B cell (primary cell): ENCODE measurements at regions not wholly inside any gene's neighbourhood (a gene's known extent, or its start where the extent isn't known, plus 50 kb on each side); places are given as distances from the start of the nearest gene placed in this dataset.

Experiments used
- ATAC-seq: fragments of 200-7000 bp; cut with Tn5 transposase; one replicate; pipeline ENCODE4 v1.10.0; 2021; ENCODE audit warnings: low read depth, mild to moderate bottlenecking, moderate number of reproducible peaks, moderate library complexity
- CTCF ChIA-PET: fragments of 350-600 bp; sonication (Branson Sonifier 250); formaldehyde crosslinking; loops from one replicate; lab custom pipeline; 2021; ENCODE audit warnings: antibody characterized with exemption, inconsistent platforms; lab: Charles Lee
- POLR2A ChIA-PET: fragments of 350-600 bp; sonication (Branson Sonifier 250); formaldehyde crosslinking; loops from one replicate; lab custom pipeline; 2021; ENCODE audit warnings: antibody characterized with exemption; lab: Charles Lee
- DNase-seq: peaks from one replicate; pipeline ENCODE4 v3.0.0; 2013
- H2AFZ ChIP-seq: 2 replicates; pipeline ENCODE4 v1.6.1; 2012; ENCODE audit warnings: mild to moderate bottlenecking, low read depth, low read length; ENCODE audit not compliant: insufficient read depth, poor library complexity, severe bottlenecking
- H3K27ac ChIP-seq, 2 donors: 1 replicate in 1 of 2; 2 replicates in 1 of 2; pipeline ENCODE4 v1.5.1; 2012 to 2013; ENCODE audit warnings: low read length in 2 of 2, mild to moderate bottlenecking in 2 of 2, moderate library complexity in 1 of 2
- H3K27me3 ChIP-seq, 4 experiments: fragments of 200-600 bp in 1 of 4; sonication (generic) in 1 of 4; replicated peaks in 1 of 4; 1 replicate in 2 of 4; 2 replicates in 2 of 4; pipeline versions ENCODE4 v1.6.1 to v1.7.0; 2013 to 2016; ENCODE audit warnings: low read length in 3 of 4, mild to moderate bottlenecking in 2 of 4, mixed read lengths in 1 of 4, moderate library complexity in 1 of 4; ENCODE audit not compliant: insufficient read depth in 4 of 4, control insufficient read depth in 3 of 4; ENCODE audit errors: control extremely low read depth in 1 of 4
- H3K36me3 ChIP-seq, 2 experiments: replicated peaks in 1 of 2; 1 replicate in 1 of 2; 2 replicates in 1 of 2; pipeline versions ENCODE4 v1.6.1 to v1.7.1; 2013; ENCODE audit warnings: low read length in 1 of 2; ENCODE audit not compliant: insufficient read depth in 2 of 2, control insufficient read depth in 1 of 2; ENCODE audit errors: control extremely low read depth in 1 of 2, extremely low read depth in 1 of 2
- H3K4me1 ChIP-seq, 2 donors: fragments of 200-600 bp in 1 of 2; sonication (generic) in 1 of 2; 1 replicate in 1 of 2; 2 replicates in 1 of 2; pipeline versions ENCODE4 v1.5.1 to v1.6.1; 2013 to 2017; ENCODE audit warnings: low read length in 2 of 2; ENCODE audit not compliant: control insufficient read depth in 2 of 2, insufficient read depth in 2 of 2
- H3K4me2 ChIP-seq: replicated peaks from 2 replicates; pipeline ENCODE3; 2012; ENCODE audit warnings: mild to moderate bottlenecking, low read depth, low read length; ENCODE audit not compliant: poor library complexity, severe bottlenecking
- H3K4me3 ChIP-seq, 5 experiments: fragments of 200-600 bp in 1 of 5; sonication (generic) in 1 of 5; 1 replicate in 3 of 5; 2 replicates in 2 of 5; pipeline versions ENCODE4 v1.5.1 to v1.7.0; 2011 to 2016; ENCODE audit warnings: low read length in 4 of 5, mild to moderate bottlenecking in 4 of 5, low read depth in 2 of 5, control low read depth in 1 of 5, moderate library complexity in 1 of 5; ENCODE audit not compliant: insufficient read depth in 1 of 5; ENCODE audit errors: control extremely low read depth in 1 of 5, extremely low read depth in 1 of 5
- H3K79me2 ChIP-seq: fragments of 200-600 bp; sonication (generic); one replicate; pipeline ENCODE4 v1.6.0; 2016; ENCODE audit warnings: low read length; ENCODE audit not compliant: control insufficient read depth, insufficient read depth
- H3K9ac ChIP-seq: fragments of 200-600 bp; sonication (generic); 2 replicates; pipeline ENCODE4 v1.6.1; 2017; ENCODE audit warnings: mild to moderate bottlenecking, low read length, moderate library complexity
- H3K9me3 ChIP-seq, 3 donors: one replicate each; pipeline versions ENCODE4 v1.6.1 to v1.7.1; 2013; ENCODE audit warnings: low read length in 2 of 3; ENCODE audit not compliant: control insufficient read depth in 2 of 3, insufficient read depth in 1 of 3; ENCODE audit errors: control extremely low read depth in 1 of 3
- H4K20me1 ChIP-seq: 2 replicates; pipeline ENCODE4 v1.6.0; 2012; ENCODE audit warnings: mild to moderate bottlenecking, low read length; ENCODE audit not compliant: insufficient read depth, control insufficient read depth, poor library complexity, severe bottlenecking
- H3K27ac Mint-ChIP-seq: one replicate; pipeline ENCODE4 v1.8.0; 2021; ENCODE audit warnings: mixed read lengths
- H3K27me3 Mint-ChIP-seq: one replicate; pipeline ENCODE4 v1.8.0; 2021; ENCODE audit warnings: mixed read lengths
- H3K4me1 Mint-ChIP-seq: one replicate; pipeline ENCODE4 v1.8.0; 2021; ENCODE audit warnings: mixed read lengths
- H3K4me3 Mint-ChIP-seq: one replicate; pipeline ENCODE4 v1.8.0; 2021; ENCODE audit warnings: mixed read lengths
- H3K9me3 Mint-ChIP-seq: one replicate; pipeline ENCODE4 v1.8.0; 2022; ENCODE audit warnings: mixed read lengths; ENCODE audit not compliant: insufficient read depth
- EZH2 ChIP-seq: IDR thresholded peaks from 2 replicates; pipeline ENCODE4 v1.6.1; 2012; ENCODE audit warnings: borderline replicate concordance, low read depth, mild to moderate bottlenecking, moderate library complexity, low read length; ENCODE audit not compliant: insufficient read depth, poor library complexity, severe bottlenecking
- WGBS: methylation state at CpG from one replicate; pipeline ENCODE4 v1.1.5; 2013; ENCODE audit warnings: missing lambda C conversion rate; ENCODE audit not compliant: insufficient coverage; 5-methylcytosine and 5-hydroxymethylcytosine counted together
- intact Hi-C: fragments of 100-400 bp; cut with micrococcal nuclease; formaldehyde crosslinking; loops from one replicate; pipeline ENCODE4 v1.10.0; 2022
- TF ChIP-seq, protein P1 (sequence below): fragments of 200-600 bp; IDR thresholded peaks from one replicate; pipeline ENCODE4 v1.8.0; 2022; ENCODE audit warnings: antibody characterized with exemption, mild to moderate bottlenecking

DNA sequence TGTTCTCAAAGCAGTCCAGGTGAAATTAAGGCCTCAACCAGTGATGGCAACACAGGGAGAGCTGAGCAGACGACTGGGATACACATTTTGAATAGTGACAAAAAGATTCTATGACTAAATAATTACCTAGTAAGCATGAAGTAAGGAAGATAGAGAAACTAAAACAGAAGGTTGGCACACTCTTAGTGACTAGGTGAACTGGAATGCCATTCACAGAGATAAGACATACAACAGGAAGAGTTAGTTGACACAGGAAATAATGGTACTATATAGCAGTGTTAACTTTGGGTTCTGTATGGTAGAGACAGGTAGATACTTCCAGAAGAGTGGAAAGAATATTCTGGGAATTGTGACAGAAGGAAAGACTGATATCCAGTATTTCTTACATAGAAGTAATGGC is 181.8 kb upstream of the NT5C1B start:
- intact Hi-C loops = no loop called here
- no peaks in the 10 kb centered on the region for H4K20me1 ChIP-seq
- H3K36me3 ChIP-seq = no peaks in the 10 kb centered on the region
- no peaks in the 10 kb centered on the region for H3K79me2 ChIP-seq
- peaks cover 0 to 1% (median 0%) of the 10 kb centered on the region in 3 donors for H3K9me3 ChIP-seq
- H3K4me3 ChIP-seq = no peak overlapping the region
- no peak for DNase-seq
- ATAC-seq = no peak
- Mint-ChIP-seq H3K27ac (no peak overlapping the region), H3K4me3 (no peak overlapping the region), H3K27me3 (no peaks in the 10 kb centered on the region), H3K4me1 (no peaks in the 10 kb centered on the region), H3K9me3 (peaks cover 5% of the 10 kb centered on the region)
- H3K9ac ChIP-seq = no peak overlapping the region
- H3K27ac ChIP-seq = no peak overlapping the region
- TF ChIP-seq EZH2 = no peak
- TF ChIP-seq, protein P1, sequence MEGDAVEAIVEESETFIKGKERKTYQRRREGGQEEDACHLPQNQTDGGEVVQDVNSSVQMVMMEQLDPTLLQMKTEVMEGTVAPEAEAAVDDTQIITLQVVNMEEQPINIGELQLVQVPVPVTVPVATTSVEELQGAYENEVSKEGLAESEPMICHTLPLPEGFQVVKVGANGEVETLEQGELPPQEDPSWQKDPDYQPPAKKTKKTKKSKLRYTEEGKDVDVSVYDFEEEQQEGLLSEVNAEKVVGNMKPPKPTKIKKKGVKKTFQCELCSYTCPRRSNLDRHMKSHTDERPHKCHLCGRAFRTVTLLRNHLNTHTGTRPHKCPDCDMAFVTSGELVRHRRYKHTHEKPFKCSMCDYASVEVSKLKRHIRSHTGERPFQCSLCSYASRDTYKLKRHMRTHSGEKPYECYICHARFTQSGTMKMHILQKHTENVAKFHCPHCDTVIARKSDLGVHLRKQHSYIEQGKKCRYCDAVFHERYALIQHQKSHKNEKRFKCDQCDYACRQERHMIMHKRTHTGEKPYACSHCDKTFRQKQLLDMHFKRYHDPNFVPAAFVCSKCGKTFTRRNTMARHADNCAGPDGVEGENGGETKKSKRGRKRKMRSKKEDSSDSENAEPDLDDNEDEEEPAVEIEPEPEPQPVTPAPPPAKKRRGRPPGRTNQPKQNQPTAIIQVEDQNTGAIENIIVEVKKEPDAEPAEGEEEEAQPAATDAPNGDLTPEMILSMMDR = no peak
- H3K4me1 ChIP-seq = no peaks in the 10 kb centered on the region
- H2AFZ ChIP-seq = no peak overlapping the region
- H3K27me3 ChIP-seq = no peaks in the 10 kb centered on the region
- H3K4me2 ChIP-seq = no peak overlapping the region
- WGBS = no CpG with 5 or more reads among the region's 1 CpG
- ChIA-PET POLR2A (no interaction called here), CTCF (no interaction called here)

DNA sequence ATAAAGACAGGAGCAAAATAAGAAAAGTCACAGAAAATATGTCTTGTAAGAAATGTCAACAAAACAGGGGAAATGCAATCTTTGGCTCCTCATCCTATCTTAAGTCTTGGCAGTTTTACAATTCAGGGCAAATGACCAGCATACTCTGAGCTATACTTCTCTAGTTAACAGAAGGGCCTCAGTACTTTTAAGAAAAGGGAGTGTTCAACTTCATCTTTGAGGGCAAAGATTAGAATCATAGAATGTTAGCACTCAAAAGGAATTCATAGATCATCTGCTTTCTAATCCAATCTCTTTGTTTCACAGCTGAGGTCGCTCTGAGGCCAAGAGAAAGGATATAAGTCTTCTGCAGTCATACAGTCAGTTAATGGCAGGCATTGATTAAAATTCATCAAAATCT is 174.0 kb upstream of the NT5C1B start:
- no peaks in the 10 kb centered on the region for H3K36me3 ChIP-seq
- TF ChIP-seq EZH2 = no peak
- TF ChIP-seq, protein P1 = no peak
- no peak for DNase-seq
- H2AFZ ChIP-seq = no peak overlapping the region
- POLR2A ChIA-PET = no interaction called here
- no peaks in the 10 kb centered on the region for H3K27me3 ChIP-seq
- peaks cover 6% of the 10 kb centered on the region for H3K9me3 Mint-ChIP-seq
- no peaks in the 10 kb centered on the region for H4K20me1 ChIP-seq
- H3K79me2 ChIP-seq = no peaks in the 10 kb centered on the region
- H3K4me2 ChIP-seq = no peak overlapping the region
- H3K4me3 Mint-ChIP-seq = no peak overlapping the region
- H3K4me1 ChIP-seq = no peaks in the 10 kb centered on the region
- no peaks in the 10 kb centered on the region for H3K27me3 Mint-ChIP-seq
- CTCF ChIA-PET = no interaction called here
- H3K27ac ChIP-seq = no peak overlapping the region
- H3K9ac ChIP-seq = no peak overlapping the region
- no peak overlapping the region for H3K27ac Mint-ChIP-seq
- intact Hi-C loops = no loop called here
- ATAC-seq = no peak
- no peaks in the 10 kb centered on the region for H3K4me1 Mint-ChIP-seq
- H3K4me3 ChIP-seq = no peak overlapping the region
- H3K9me3 ChIP-seq = peaks cover 0 to 1% (median 0%) of the 10 kb centered on the region in 3 donors
- WGBS = no CpG with 5 or more reads among the region's 1 CpG
